ENCODE measurements at regions not wholly inside any gene's neighbourhood (a gene's known extent, or its start where the extent isn't known, plus 50 kb on each side); places are given as distances from the start of the nearest gene placed in this dataset.

GRCh38 chr1:168920456-168921094 is 185.9 kb upstream of the ATP1B1 start:
- H3K4me1 ChIP-seq (ENCODE audit: control insufficient read depth in 2 of 2, insufficient read depth in 2 of 2, low read length in 2 of 2) = no peaks in the 10 kb centered on the region
- H3K9me3 ChIP-seq (ENCODE audit: control insufficient read depth in 2 of 3, low read length in 3 of 3) = no peaks in the 10 kb centered on the region
- no peaks in the 10 kb centered on the region for H3K27me3 ChIP-seq (ENCODE audit: control insufficient read depth in 2 of 2, insufficient read depth in 2 of 2, low read length in 2 of 2)
- Mint-ChIP-seq H3K4me3 (no peak overlapping the region), H3K4me1 (peaks cover 0 to 11% (median 0%) of the 10 kb centered on the region in 7 donors), H3K9me3 (peaks cover 0 to 2% (median 0%) of the 10 kb centered on the region in 11 donors), H3K27ac (no peak overlapping the region), H3K36me3 (no peaks in the 10 kb centered on the region), H3K27me3 (peaks cover 0 to 27% (median 2%) of the 10 kb centered on the region in 5 donors)
- no peak overlapping the region for H3K4me3 ChIP-seq (ENCODE audit: low read length)
- intact Hi-C loops (cut with micrococcal nuclease) = no loop called here
- H3K36me3 ChIP-seq (ENCODE audit: control insufficient read depth in 2 of 3, insufficient read depth in 3 of 3, low read length in 3 of 3) = no peaks in the 10 kb centered on the region
- ChIA-PET POLR2A (no interaction called here), CTCF (interaction anchor here (0.6 kb wide), 1 partner anchor 768 kb away, joined by 6 read pairs; no protein-coding TSS in a partner anchor)
- ATAC-seq (no peak), DNase-seq (no peak)
- H3K27ac ChIP-seq (ENCODE audit: low read depth, low read length) = no peak overlapping the region

- H3K4me1 Mint-ChIP-seq = peaks cover 0 to 11% (median 0%) of the 10 kb centered on the region in 7 donors
- no peaks in the 10 kb centered on the region for H3K36me3 Mint-ChIP-seq
- H3K4me3 Mint-ChIP-seq = peak overlapping the region in 1 of 10 donors; percentile 20
- intact Hi-C loops (cut with micrococcal nuclease) = no loop called here
- POLR2A ChIA-PET = no interaction called here
- H3K4me1 ChIP-seq (ENCODE audit: control insufficient read depth in 2 of 2, insufficient read depth in 2 of 2, low read length in 2 of 2) = no peaks in the 10 kb centered on the region
- no peaks in the 10 kb centered on the region for H3K36me3 ChIP-seq (ENCODE audit: control insufficient read depth in 2 of 3, insufficient read depth in 3 of 3, low read length in 3 of 3)
- no peaks in the 10 kb centered on the region for H3K27me3 ChIP-seq (ENCODE audit: control insufficient read depth in 2 of 2, insufficient read depth in 2 of 2, low read length in 2 of 2)
- DNase-seq (no peak), ATAC-seq (no peak)
- peaks cover 0 to 4% (median 0%) of the 10 kb centered on the region in 11 donors for H3K9me3 Mint-ChIP-seq
- H3K27ac Mint-ChIP-seq = no peak overlapping the region
- CTCF ChIA-PET = no interaction called here
- no peak overlapping the region for H3K27ac ChIP-seq (ENCODE audit: low read depth, low read length)
- H3K4me3 ChIP-seq (ENCODE audit: low read length) = no peak overlapping the region
- H3K27me3 Mint-ChIP-seq = peaks cover 0 to 36% (median 10%) of the 10 kb centered on the region in 5 donors
- no peaks in the 10 kb centered on the region for H3K9me3 ChIP-seq (ENCODE audit: control insufficient read depth in 2 of 3, low read length in 3 of 3)
These were observed 184.9 kb upstream of the ATP1B1 start for GRCh38 chr1:168921629-168922028.

- Mint-ChIP-seq H3K9me3 (peaks cover 0 to 4% (median 0%) of the 10 kb centered on the region in 11 donors), H3K4me1 (peaks cover 0 to 11% (median 0%) of the 10 kb centered on the region in 7 donors), H3K4me3 (no peak overlapping the region), H3K36me3 (no peaks in the 10 kb centered on the region), H3K27ac (no peak overlapping the region), H3K27me3 (peaks cover 7 to 39% (median 20%) of the 10 kb centered on the region in 5 donors)
- CTCF ChIA-PET = no interaction called here
- no peaks in the 10 kb centered on the region for H3K36me3 ChIP-seq (ENCODE audit: control insufficient read depth in 2 of 3, insufficient read depth in 3 of 3, low read length in 3 of 3)
- H3K4me1 ChIP-seq (ENCODE audit: control insufficient read depth in 2 of 2, insufficient read depth in 2 of 2, low read length in 2 of 2) = no peaks in the 10 kb centered on the region
- POLR2A ChIA-PET = no interaction called here
- intact Hi-C loops (cut with micrococcal nuclease) = no loop called here
- no peaks in the 10 kb centered on the region for H3K9me3 ChIP-seq (ENCODE audit: control insufficient read depth in 2 of 3, low read length in 3 of 3)
- DNase-seq (no peak), ATAC-seq (no peak)
- no peak overlapping the region for H3K4me3 ChIP-seq (ENCODE audit: low read length)
- no peak overlapping the region for H3K27ac ChIP-seq (ENCODE audit: low read depth, low read length)
- no peaks in the 10 kb centered on the region for H3K27me3 ChIP-seq (ENCODE audit: control insufficient read depth in 2 of 2, insufficient read depth in 2 of 2, low read length in 2 of 2)
These were observed 182.9 kb upstream of the ATP1B1 start for GRCh38 chr1:168923521-168924136.

- ChIA-PET CTCF (interaction anchor here (0.6 kb wide), 1 partner anchor 13 kb away, joined by 3 read pairs; no protein-coding TSS in a partner anchor), POLR2A (no interaction called here)
- Mint-ChIP-seq H3K4me1 (peaks cover 0 to 11% (median 0%) of the 10 kb centered on the region in 7 donors), H3K36me3 (no peaks in the 10 kb centered on the region), H3K27me3 (peaks cover 17 to 47% (median 29%) of the 10 kb centered on the region in 5 donors), H3K27ac (no peak overlapping the region), H3K9me3 (peaks cover 0 to 4% (median 0%) of the 10 kb centered on the region in 11 donors), H3K4me3 (no peak overlapping the region)
- Histone ChIP-seq H3K9me3 (ENCODE audit: control insufficient read depth in 2 of 3, low read length in 3 of 3) (no peaks in the 10 kb centered on the region), H3K27me3 (ENCODE audit: control insufficient read depth in 2 of 2, insufficient read depth in 2 of 2, low read length in 2 of 2) (no peaks in the 10 kb centered on the region), H3K4me3 (ENCODE audit: low read length) (no peak overlapping the region), H3K27ac (ENCODE audit: low read depth, low read length) (no peak overlapping the region), H3K36me3 (ENCODE audit: control insufficient read depth in 2 of 3, insufficient read depth in 3 of 3, low read length in 3 of 3) (no peaks in the 10 kb centered on the region), H3K4me1 (ENCODE audit: control insufficient read depth in 2 of 2, insufficient read depth in 2 of 2, low read length in 2 of 2) (no peaks in the 10 kb centered on the region)
- ATAC-seq (no peak), DNase-seq (no peak)
- intact Hi-C loops (cut with micrococcal nuclease) = no loop called here
These were observed 181.5 kb upstream of the ATP1B1 start for GRCh38 chr1:168924976-168925375.

GRCh38 chr1:168926236-168926635 is 180.3 kb upstream of the ATP1B1 start:
- intact Hi-C loops (cut with micrococcal nuclease) = no loop called here
- Mint-ChIP-seq H3K36me3 (no peaks in the 10 kb centered on the region), H3K9me3 (peaks cover 0 to 4% (median 0%) of the 10 kb centered on the region in 11 donors), H3K27ac (no peak overlapping the region), H3K4me1 (peaks cover 0 to 11% (median 0%) of the 10 kb centered on the region in 7 donors), H3K4me3 (no peak overlapping the region), H3K27me3 (peaks cover 24 to 47% (median 31%) of the 10 kb centered on the region in 5 donors)
- no peak overlapping the region for H3K4me3 ChIP-seq (ENCODE audit: low read length)
- no peak overlapping the region for H3K27ac ChIP-seq (ENCODE audit: low read depth, low read length)
- H3K36me3 ChIP-seq (ENCODE audit: control insufficient read depth in 2 of 3, insufficient read depth in 3 of 3, low read length in 3 of 3) = no peaks in the 10 kb centered on the region
- H3K4me1 ChIP-seq (ENCODE audit: control insufficient read depth in 2 of 2, insufficient read depth in 2 of 2, low read length in 2 of 2) = no peaks in the 10 kb centered on the region
- no peak for DNase-seq
- POLR2A ChIA-PET = no interaction called here
- H3K9me3 ChIP-seq (ENCODE audit: control insufficient read depth in 2 of 3, low read length in 3 of 3) = no peaks in the 10 kb centered on the region
- ATAC-seq = no peak
- CTCF ChIA-PET = no interaction called here
- peaks cover 0 to 3% of the 10 kb centered on the region in 2 donors for H3K27me3 ChIP-seq (ENCODE audit: control insufficient read depth in 2 of 2, insufficient read depth in 2 of 2, low read length in 2 of 2)

- no peak overlapping the region for H3K4me3 ChIP-seq (ENCODE audit: low read length)
- DNase-seq (no peak), ATAC-seq (no peak)
- ChIA-PET CTCF (no interaction called here), POLR2A (no interaction called here)
- Mint-ChIP-seq H3K27me3 (peaks cover 14 to 54% (median 22%) of the 10 kb centered on the region in 5 donors), H3K36me3 (no peaks in the 10 kb centered on the region), H3K4me1 (no peaks in the 10 kb centered on the region), H3K4me3 (no peak overlapping the region), H3K27ac (no peak overlapping the region), H3K9me3 (peaks cover 0 to 5% (median 0%) of the 10 kb centered on the region in 11 donors)
- H3K27me3 ChIP-seq (ENCODE audit: control insufficient read depth in 2 of 2, insufficient read depth in 2 of 2, low read length in 2 of 2) = peaks cover 0 to 3% of the 10 kb centered on the region in 2 donors
- H3K9me3 ChIP-seq (ENCODE audit: control insufficient read depth in 2 of 3, low read length in 3 of 3) = no peaks in the 10 kb centered on the region
- no peak overlapping the region for H3K27ac ChIP-seq (ENCODE audit: low read depth, low read length)
- intact Hi-C loops (cut with micrococcal nuclease) = no loop called here
- H3K36me3 ChIP-seq (ENCODE audit: control insufficient read depth in 2 of 3, insufficient read depth in 3 of 3, low read length in 3 of 3) = no peaks in the 10 kb centered on the region
- H3K4me1 ChIP-seq (ENCODE audit: control insufficient read depth in 2 of 2, insufficient read depth in 2 of 2, low read length in 2 of 2) = no peaks in the 10 kb centered on the region
These were observed 174.0 kb upstream of the ATP1B1 start for GRCh38 chr1:168932539-168932938.

Measured in naive thymus-derived CD4-positive, alpha-beta T cell (primary cell).